GM21529 (cell line): ENCODE measurements at regions not wholly inside any gene's neighbourhood (a gene's known extent, or its start where the extent isn't known, plus 50 kb on each side); places are given as distances from the start of the nearest gene placed in this dataset.
"Not testable (repeated sequence)": the region's sequence is repeated elsewhere in the genome, so short reads cannot be mapped to it uniquely, and the experiment has no call there.

ENCODE experiments used
- ATAC-seq: cut with Tn5 transposase; IDR thresholded peaks from one replicate; pipeline ENCODE4 v1.9.1; 2021; ENCODE audit not compliant: unreplicated experiment

- ATAC-seq, result not testable (repeated sequence)
These were observed 249.1 kb downstream of the GOLGA6L6 start for GRCh38 chr15:20292422-20293005.

DNA sequence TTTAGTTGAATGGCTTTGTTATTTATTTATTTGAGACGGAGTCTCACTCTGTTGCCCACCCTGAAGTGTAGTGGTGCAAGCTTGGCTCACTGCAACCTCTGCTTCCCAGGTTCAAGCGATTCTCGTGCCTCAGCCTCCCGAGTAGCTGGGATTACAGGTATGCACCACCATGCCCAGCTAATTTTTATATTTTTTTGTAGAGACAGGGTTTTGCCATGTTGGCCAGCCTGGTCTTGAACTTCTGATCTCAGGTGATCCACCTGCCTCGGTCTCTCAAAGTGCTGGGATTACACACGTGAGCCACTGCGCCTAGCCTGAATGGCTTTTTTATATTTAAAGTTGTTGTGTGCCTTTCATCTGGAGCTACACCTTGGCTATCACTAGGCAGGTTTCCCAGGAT, 250.0 kb downstream of the GOLGA6L6 start:
- not testable (repeated sequence) for ATAC-seq

GRCh38 chr15:20290606-20291005, 251.0 kb downstream of the GOLGA6L6 start:
- ATAC-seq, result not testable (repeated sequence)

GRCh38 chr15:20289538-20290103, 252.0 kb downstream of the GOLGA6L6 start:
- not testable (repeated sequence) for ATAC-seq

- not testable (repeated sequence) for ATAC-seq
These were observed 252.6 kb downstream of the GOLGA6L6 start for GRCh38 chr15:20288800-20289537.

GRCh38 chr15:20286559-20286958, 255.0 kb downstream of the GOLGA6L6 start:
- ATAC-seq, result not testable (repeated sequence)

GRCh38 chr15:20285696-20286300, 255.8 kb downstream of the GOLGA6L6 start:
- ATAC-seq, result not testable (repeated sequence)

GRCh38 chr15:20284891-20285535, 256.6 kb downstream of the GOLGA6L6 start:
- not testable (repeated sequence) for ATAC-seq

DNA sequence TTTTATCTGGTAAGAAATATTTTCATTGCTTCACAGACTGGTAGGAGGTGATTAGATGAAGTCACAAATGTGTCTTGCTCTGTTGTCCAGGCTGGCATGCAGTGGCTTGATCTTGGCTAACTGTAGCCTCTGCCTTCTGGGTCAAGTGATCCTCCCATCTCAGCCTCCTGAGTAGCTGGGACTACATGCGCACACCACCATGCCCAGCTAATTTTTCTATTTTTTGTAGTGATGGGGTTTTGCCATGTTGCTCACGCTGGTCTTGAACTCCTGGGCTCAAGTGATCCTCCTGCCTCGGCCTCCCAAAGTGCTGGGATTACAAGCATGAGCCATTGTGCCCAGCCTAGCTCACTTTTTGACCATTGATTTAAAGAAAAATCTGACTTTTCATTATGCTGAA, 257.9 kb downstream of the GOLGA6L6 start:
- not testable (repeated sequence) for ATAC-seq

GRCh38 chr15:20282491-20282943, 259.1 kb downstream of the GOLGA6L6 start:
- not testable (repeated sequence) for ATAC-seq

DNA sequence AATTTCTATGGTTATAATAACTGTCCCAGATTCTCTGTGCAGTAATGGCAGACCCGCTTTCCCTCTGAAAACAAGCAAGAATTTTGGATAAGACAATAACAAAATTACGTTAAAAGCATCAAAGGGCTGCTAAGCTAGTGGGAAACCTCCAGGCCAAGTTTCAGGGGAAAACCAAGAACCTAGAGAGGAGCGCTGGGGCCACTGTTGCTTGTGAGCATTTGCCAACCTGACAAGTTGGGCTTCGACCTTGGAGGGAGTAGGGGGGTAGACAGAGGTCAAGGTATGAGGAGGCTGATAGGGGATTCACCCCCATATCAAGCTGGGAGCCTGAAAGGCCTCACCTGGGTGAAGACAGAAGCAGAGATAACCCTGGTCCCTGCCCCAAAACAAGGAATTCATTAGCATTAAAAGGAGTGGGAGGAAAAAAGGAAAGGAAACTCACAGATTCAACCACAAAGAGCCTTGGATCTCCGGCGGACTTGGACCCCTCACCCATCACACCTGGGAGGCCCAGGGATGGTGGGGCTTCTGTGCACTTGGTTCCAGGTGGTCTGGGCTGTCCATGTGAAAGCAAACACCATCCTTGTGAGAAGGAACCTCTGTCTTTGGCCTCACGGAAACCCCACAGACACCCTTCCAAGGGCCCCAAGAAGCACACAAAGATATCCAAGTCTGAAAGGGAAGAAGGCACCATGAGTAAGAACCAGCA, 259.9 kb downstream of the GOLGA6L6 start:
- ATAC-seq, result not testable (repeated sequence)

DNA sequence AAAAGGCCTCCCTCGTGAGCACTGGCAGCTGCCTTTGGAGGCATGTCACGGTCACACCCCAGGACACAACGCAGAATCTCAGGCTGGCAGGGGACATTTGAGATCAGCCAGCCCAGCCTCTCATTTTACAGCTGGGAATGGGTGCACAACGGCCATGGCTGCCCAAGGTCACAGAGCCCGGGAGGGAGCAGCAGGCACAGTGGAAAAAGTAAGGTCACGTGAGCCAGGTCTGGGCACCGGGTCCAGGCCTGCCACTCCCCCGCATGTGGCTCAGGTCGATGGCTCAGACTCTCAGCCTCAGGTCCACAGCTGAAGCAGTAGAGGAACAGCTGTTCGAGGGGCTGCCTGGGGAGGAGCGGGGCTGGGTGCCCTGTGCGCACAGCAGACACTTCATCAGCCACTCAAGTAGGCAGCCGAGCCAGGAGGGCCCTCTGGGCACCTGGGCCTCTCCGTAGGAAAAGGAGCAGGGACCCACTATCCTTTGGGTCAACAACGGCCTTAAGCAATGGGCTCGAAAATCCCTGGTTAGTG, 260.6 kb downstream of the GOLGA6L6 start:
- ATAC-seq, result no peak

GRCh38 chr15:20280141-20280932, 261.3 kb downstream of the GOLGA6L6 start:
- not testable (repeated sequence) for ATAC-seq

DNA sequence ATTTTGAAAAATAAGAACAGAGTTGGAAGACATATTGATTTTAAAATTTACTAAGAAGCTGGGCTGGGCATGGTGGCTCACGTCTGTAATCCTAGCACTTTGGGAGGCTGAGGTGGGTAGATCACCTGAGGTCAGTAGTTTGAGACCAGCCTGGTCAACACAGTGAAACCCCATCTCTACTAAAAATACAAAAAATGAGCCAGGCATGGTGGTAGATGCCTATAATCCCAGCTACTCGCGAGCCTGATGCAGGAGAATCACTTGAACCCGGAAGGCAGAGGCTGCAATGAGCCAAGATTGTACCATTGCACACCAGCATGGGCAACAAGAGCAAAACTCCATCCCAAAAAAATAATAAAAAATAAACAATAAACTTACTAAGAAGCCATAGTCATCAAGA, 262.5 kb downstream of the GOLGA6L6 start:
- ATAC-seq, result not testable (repeated sequence)

- ATAC-seq, result not testable (repeated sequence)
These were observed 263.2 kb downstream of the GOLGA6L6 start for GRCh38 chr15:20278376-20278775.

DNA sequence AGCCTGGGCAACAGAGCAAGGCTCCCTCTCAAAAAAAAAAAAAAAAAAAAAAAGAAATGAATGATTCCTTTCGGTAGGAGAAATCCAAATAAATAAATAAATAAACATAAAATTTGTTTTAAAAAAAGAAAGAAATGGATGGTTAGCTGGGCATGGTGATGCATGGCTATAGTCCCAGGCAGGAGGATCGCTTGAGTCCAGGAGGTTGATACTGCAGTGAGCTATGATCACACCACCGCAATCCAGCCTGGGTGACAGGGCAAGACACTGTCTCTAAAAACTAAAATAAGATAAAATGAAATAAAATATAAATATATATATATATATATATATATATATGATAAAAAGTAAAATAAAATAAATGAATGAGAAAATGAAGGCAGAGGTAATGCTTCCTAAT, 264.1 kb downstream of the GOLGA6L6 start:
- not testable (repeated sequence) for ATAC-seq

DNA sequence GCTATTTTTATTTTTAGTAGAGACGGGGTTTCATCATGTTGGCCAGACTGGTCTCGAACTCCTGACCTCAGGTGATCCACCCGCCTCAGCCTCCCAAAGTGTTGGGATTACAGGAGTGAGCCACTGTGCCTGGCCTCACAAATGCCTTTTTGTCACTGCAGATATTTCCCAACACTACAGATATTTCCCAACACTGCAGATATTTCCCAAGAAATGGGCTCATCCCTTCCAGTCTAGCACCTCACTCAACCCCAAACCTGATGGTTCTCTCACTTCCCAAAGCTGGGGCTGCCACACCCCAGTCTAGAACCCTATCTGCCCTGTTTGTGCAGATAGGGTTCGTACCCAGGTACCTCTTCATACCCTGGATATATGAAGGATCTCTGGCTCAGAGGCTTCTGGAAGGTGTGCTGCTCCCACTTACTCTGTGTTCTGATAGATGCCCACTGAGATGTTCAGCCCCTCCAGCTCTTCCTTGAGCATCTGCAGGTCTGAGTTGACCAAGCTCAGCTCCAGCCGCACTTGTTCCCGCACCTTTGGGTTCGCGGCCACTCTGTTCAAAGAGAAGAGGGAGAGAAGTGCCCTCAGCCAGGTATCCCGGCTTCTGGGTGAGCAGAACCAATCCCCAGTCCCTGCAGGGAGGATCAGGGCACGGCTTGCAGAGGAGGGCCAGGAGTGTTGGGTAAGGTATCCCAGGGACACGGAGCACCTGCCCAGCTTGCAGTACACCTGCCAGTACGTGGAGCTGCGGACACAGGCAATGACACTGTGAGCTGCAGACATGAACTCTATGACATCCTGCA, 265.1 kb downstream of the GOLGA6L6 start:
- ATAC-seq, result not testable (repeated sequence)

DNA sequence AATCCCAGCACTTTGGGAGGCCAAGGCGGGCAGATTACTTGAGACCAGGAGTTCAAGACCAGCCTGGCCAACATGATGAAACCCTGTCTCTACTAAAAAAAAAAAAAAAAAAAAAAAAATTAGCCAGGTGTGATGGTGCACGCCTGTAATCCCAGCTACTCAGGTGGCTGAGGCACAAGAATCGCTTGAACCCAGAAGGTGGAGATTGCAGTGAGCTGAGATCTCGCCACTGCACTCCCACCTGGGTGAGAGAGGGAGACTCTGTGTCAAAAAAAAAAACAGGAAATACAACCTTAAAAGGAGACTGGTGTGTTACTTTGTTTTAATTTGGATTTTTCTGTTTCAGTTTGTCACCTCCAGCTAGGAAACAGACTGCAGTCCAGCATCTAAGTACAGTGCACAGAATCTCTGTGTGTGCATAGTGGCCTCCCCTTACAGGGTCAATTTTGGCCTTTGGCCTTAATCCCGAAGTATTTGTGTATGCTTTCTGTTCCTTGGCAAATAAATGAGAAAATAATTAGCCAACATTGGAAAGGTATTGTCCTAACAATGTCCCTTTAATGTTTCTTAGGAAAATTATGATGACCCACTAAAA, 266.1 kb downstream of the GOLGA6L6 start:
- ATAC-seq, result not testable (repeated sequence)
